Thyroid gland (tissue), 4 donors: ENCODE measurements at regions not wholly inside any gene's neighbourhood (a gene's known extent, or its start where the extent isn't known, plus 50 kb on each side); places are given as distances from the start of the nearest gene placed in this dataset.

Experiments
- POLR2A ChIP-seq, 2 donors: fragments of 450-650 bp; IDR thresholded peaks; one replicate each; pipeline ENCODE4 v1.6.1; 2017; ENCODE audit warnings: antibody characterized with exemption in 2 of 2, mild to moderate bottlenecking in 2 of 2, moderate library complexity in 1 of 2
- TF ChIP-seq, protein P1 (sequence below), 6 experiments: fragments of 200-600 bp in 3 of 6; fragments of 450-650 bp in 3 of 6; sonication (generic) in 3 of 6; IDR thresholded peaks; one replicate each; pipeline ENCODE4 v1.5.1; 2016 to 2019; ENCODE audit warnings: antibody characterized with exemption in 6 of 6, mild to moderate bottlenecking in 2 of 6, inconsistent platforms in 1 of 6, moderate library complexity in 1 of 6

DNA sequence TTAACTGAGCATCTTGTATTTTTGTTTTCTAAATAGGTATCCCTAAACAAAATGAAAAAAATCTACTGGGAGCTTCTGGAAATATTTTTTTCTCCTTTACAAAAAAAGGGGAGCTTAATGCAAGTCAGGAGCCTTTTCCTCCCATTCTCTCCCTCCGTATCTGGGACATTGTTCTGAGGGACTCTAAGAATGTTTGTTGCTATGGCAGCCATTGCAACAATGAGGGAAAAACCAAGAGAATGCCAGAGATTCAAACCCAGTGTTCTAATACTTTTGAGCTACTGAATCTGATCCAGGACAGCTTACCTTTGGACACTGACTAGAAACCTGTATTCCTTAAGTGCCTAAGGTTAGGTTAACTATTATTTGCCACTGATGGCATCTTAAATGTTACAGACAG is 485.7 kb upstream of the HS3ST1 start:
- TF ChIP-seq, protein P1, sequence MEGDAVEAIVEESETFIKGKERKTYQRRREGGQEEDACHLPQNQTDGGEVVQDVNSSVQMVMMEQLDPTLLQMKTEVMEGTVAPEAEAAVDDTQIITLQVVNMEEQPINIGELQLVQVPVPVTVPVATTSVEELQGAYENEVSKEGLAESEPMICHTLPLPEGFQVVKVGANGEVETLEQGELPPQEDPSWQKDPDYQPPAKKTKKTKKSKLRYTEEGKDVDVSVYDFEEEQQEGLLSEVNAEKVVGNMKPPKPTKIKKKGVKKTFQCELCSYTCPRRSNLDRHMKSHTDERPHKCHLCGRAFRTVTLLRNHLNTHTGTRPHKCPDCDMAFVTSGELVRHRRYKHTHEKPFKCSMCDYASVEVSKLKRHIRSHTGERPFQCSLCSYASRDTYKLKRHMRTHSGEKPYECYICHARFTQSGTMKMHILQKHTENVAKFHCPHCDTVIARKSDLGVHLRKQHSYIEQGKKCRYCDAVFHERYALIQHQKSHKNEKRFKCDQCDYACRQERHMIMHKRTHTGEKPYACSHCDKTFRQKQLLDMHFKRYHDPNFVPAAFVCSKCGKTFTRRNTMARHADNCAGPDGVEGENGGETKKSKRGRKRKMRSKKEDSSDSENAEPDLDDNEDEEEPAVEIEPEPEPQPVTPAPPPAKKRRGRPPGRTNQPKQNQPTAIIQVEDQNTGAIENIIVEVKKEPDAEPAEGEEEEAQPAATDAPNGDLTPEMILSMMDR (IDR thresholded peaks at IDR 0.05), result no peak
- TF ChIP-seq POLR2A (IDR thresholded peaks at IDR 0.05), result no peak
